ENCODE measurements at regions not wholly inside any gene's neighbourhood (a gene's known extent, or its start where the extent isn't known, plus 50 kb on each side); places are given as distances from the start of the nearest gene placed in this dataset.

- H3T11ph ChIP-seq (ENCODE audit: low read length), result no peak overlapping the region
- H2AK5ac ChIP-seq (ENCODE audit: insufficient read length, low read length), result no peak overlapping the region
- no CpG with 5 or more reads among the region's 12 CpGs for WGBS (ENCODE audit: extremely low coverage, insufficient read length, low lambda C conversion rate)
- no peaks in the 10 kb centered on the region for H4K20me1 ChIP-seq (ENCODE audit: control insufficient read depth, insufficient read depth, insufficient read length)
- no peak overlapping the region for H3K9ac ChIP-seq (ENCODE audit: extremely low read depth, insufficient read length, low read length)
- H4K8ac ChIP-seq (replicated peaks; ENCODE audit: insufficient read length, low read depth, low read length), result no peak overlapping the region
- DNase-seq, result no peak
- H2BK5ac ChIP-seq (ENCODE audit: insufficient read length, low read length), result no peak overlapping the region
- no peak overlapping the region for H4K91ac ChIP-seq (ENCODE audit: insufficient read length, low read depth, low read length)
- no peak overlapping the region for H4K5ac ChIP-seq (ENCODE audit: insufficient read length, low read depth, low read length)
- H2BK120ac ChIP-seq (ENCODE audit: low read depth, low read length, poor library complexity, severe bottlenecking), result no peak overlapping the region
- peaks cover 67% of the 10 kb centered on the region in 2 experiments for H3K4me1 Mint-ChIP-seq
- TF ChIP-seq CTCF (conservative IDR thresholded peaks at IDR 0.05), result no peak
- H3K23me2 ChIP-seq (ENCODE audit: insufficient read length, low read depth, low read length, poor library complexity, severe bottlenecking), result no peaks in the 10 kb centered on the region
- H3K56ac ChIP-seq (ENCODE audit: insufficient read length, low read depth, low read length), result no peak overlapping the region
- H3K79me2 ChIP-seq (ENCODE audit: insufficient read depth, low read length), result no peaks in the 10 kb centered on the region
- H2BK12ac ChIP-seq (ENCODE audit: insufficient read length, low read depth, low read length), result no peak overlapping the region
- 0 out of 7 replicates have a peak, but pooled peaks cover 0 to 3% (median 0%) of the 10 kb centered on the region in 3 experiments for H3K36me3 Mint-ChIP-seq (ENCODE audit: insufficient read depth in 1 of 3, low read depth in 3 of 3)
- no peak overlapping the region for H2BK20ac ChIP-seq (ENCODE audit: low read depth, low read length, poor library complexity, severe bottlenecking)
- no peak overlapping the region for H2AFZ ChIP-seq (ENCODE audit: low read length)
- no peak overlapping the region for H3K4ac ChIP-seq (ENCODE audit: low read depth, low read length)
- peak overlapping the region; percentile 80 to 93 (median 91) for H3K27ac Mint-ChIP-seq
- peak overlapping the region; percentile 42 for H3K4me2 ChIP-seq (ENCODE audit: insufficient read depth, insufficient read length, low read length)
- H3K27me3 ChIP-seq (ENCODE audit: insufficient read depth, low read length), result no peaks in the 10 kb centered on the region
- peak overlapping the region; percentile 10 for H3K27ac ChIP-seq (ENCODE audit: insufficient read length, low read depth, low read length)
- H3K9me3 ChIP-seq (ENCODE audit: control insufficient read depth, low read depth, low read length), result no peaks in the 10 kb centered on the region
- H3K18ac ChIP-seq (ENCODE audit: insufficient read length, low read depth, low read length), result no peak overlapping the region
- H3K14ac ChIP-seq (ENCODE audit: insufficient read depth, low read length), result no peak overlapping the region
- H3K9me3 Mint-ChIP-seq, result no peaks in the 10 kb centered on the region
- no peaks in the 10 kb centered on the region for H3K79me1 ChIP-seq (ENCODE audit: insufficient read depth, low read depth, low read length, poor library complexity, severe bottlenecking)
- H2BK15ac ChIP-seq (ENCODE audit: low read depth, low read length), result no peak overlapping the region
- H3K23ac ChIP-seq (ENCODE audit: insufficient read length, low read depth, low read length), result no peak overlapping the region
- peaks cover 8% of the 10 kb centered on the region; the same call in 1 of the 2 replicates for H3K4me1 ChIP-seq (ENCODE audit: insufficient read depth, low read length)
- H3K27me3 Mint-ChIP-seq (ENCODE audit: low read depth), result no peaks in the 10 kb centered on the region; the same call in 1 of the 2 replicates
- peak overlapping the region; percentile 25 to 64; a peak in 4 of 5 replicates for H3K4me3 Mint-ChIP-seq
Observed at GRCh38 chr6:138593124-138593877, 94.0 kb upstream of the NHSL1 start.
